ENCODE measurements at regions not wholly inside any gene's neighbourhood (a gene's known extent, or its start where the extent isn't known, plus 50 kb on each side); places are given as distances from the start of the nearest gene placed in this dataset.

DNA sequence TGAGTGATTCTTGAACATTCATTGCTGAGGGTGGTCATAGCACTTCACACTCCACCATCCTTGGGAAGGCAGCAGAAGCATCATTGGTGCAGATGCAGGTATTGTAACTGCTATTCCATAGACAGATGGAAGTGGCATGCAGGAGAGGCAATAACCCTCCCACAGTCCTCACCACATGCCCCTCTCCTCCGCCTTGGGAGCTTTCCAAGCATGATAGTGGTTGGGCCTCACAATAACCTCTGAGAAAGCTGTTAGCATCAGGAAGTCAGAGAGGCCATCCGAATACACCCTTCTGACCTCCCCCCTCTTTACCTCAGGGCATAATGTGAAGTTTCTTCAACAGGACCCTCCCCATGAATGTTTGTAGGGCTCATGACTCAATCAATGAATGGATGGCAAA lies 177.9 kb downstream of the KATNAL1 start:
- DNase-seq: no peak
- Mint-ChIP-seq H3K9me3 (no peaks in the 10 kb centered on the region), H3K4me1 (ENCODE audit: low read depth) (peaks cover 12% of the 10 kb centered on the region), H3K27ac (no peak overlapping the region), H3K27me3 (no peaks in the 10 kb centered on the region), H3K36me3 (ENCODE audit: low read depth) (no peaks in the 10 kb centered on the region), H3K4me3 (no peak overlapping the region)
- no peak for ATAC-seq
- ChIA-PET POLR2A (interaction anchor here (0.6 to 1.0 kb wide), 2 partner anchors 8 to 216 kb away, joined by 3 to 5 read pairs; no protein-coding TSS in a partner anchor), CTCF (interaction anchor here (0.6 to 9.5 kb wide), 4 partner anchors 16 to 207 kb away, joined by 3 to 109 read pairs (median 37); no protein-coding TSS in a partner anchor)
- no peak for TF ChIP-seq CTCF (IDR thresholded peaks at IDR 0.05)
- intact Hi-C loops (cut with micrococcal nuclease): no loop called here

GRCh38 chr13:30128591-30128990 lies 178.8 kb downstream of the KATNAL1 start:
- CTCF ChIA-PET: interaction anchor here (9.5 kb wide), 1 partner anchor 15 kb away, joined by 71 read pairs; no protein-coding TSS in a partner anchor
- Mint-ChIP-seq H3K36me3 (ENCODE audit: low read depth) (no peaks in the 10 kb centered on the region), H3K27ac (no peak overlapping the region), H3K9me3 (no peaks in the 10 kb centered on the region), H3K4me3 (no peak overlapping the region), H3K27me3 (no peaks in the 10 kb centered on the region), H3K4me1 (ENCODE audit: low read depth) (peaks cover 12% of the 10 kb centered on the region)
- DNase-seq (no peak), ATAC-seq (no peak)
- POLR2A ChIA-PET: no interaction called here
- no peak for TF ChIP-seq CTCF (IDR thresholded peaks at IDR 0.05)
- intact Hi-C loops (cut with micrococcal nuclease): no loop called here

GRCh38 chr13:30128095-30128494 lies 179.3 kb downstream of the KATNAL1 start:
- TF ChIP-seq CTCF (IDR thresholded peaks at IDR 0.05): no peak
- ATAC-seq (no peak), DNase-seq (no peak)
- H3K27me3 Mint-ChIP-seq: no peaks in the 10 kb centered on the region
- H3K4me3 Mint-ChIP-seq: no peak overlapping the region
- H3K9me3 Mint-ChIP-seq: no peaks in the 10 kb centered on the region
- H3K27ac Mint-ChIP-seq: no peak overlapping the region
- POLR2A ChIA-PET: interaction anchor here (0.9 kb wide), 1 partner anchor 126 kb away, joined by 3 read pairs; no protein-coding TSS in a partner anchor
- H3K4me1 Mint-ChIP-seq (ENCODE audit: low read depth): peaks cover 10% of the 10 kb centered on the region
- CTCF ChIA-PET: interaction anchor here (9.5 kb wide), 1 partner anchor 14 kb away, joined by 71 read pairs; no protein-coding TSS in a partner anchor
- no peaks in the 10 kb centered on the region for H3K36me3 Mint-ChIP-seq (ENCODE audit: low read depth)
- intact Hi-C loops (cut with micrococcal nuclease): no loop called here

DNA sequence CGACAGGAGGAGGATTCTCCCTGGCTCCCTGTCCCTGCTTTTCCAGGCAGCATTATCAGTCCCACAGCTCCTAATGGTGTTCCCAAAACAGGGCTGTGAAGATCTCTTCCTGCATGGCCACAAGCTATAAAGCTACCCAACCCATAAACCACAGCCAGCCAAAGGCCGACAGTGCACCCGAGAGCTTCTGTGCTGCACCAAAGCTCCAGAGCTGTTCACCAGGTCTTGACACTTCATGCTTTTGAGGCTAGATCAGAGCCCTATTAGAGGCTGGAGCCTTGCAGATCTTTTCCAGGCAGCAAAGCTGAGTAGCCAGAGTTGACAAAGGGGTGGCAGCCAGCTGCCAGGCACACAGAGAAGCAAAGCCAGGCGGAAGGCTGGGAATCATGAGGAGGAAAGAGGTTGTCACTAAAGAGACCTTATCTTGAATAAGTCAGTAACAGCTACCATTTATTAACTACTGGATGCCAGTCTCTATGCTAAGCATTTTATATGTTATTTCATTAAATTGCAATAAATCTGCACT lies 180.4 kb downstream of the KATNAL1 start:
- DNase-seq (no peak), ATAC-seq (no peak)
- H3K9me3 Mint-ChIP-seq: no peaks in the 10 kb centered on the region
- CTCF ChIA-PET: interaction anchor here (0.9 to 9.5 kb wide), 3 partner anchors 13 to 203 kb away, joined by 3 to 71 read pairs (median 7); no protein-coding TSS in a partner anchor
- no peak overlapping the region for H3K4me3 Mint-ChIP-seq
- TF ChIP-seq CTCF (IDR thresholded peaks at IDR 0.05): no peak
- no peak overlapping the region for H3K27ac Mint-ChIP-seq
- POLR2A ChIA-PET: no interaction called here
- no peaks in the 10 kb centered on the region for H3K36me3 Mint-ChIP-seq (ENCODE audit: low read depth)
- intact Hi-C loops (cut with micrococcal nuclease): no loop called here
- H3K27me3 Mint-ChIP-seq: no peaks in the 10 kb centered on the region
- peaks cover 7% of the 10 kb centered on the region for H3K4me1 Mint-ChIP-seq (ENCODE audit: low read depth)

DNA sequence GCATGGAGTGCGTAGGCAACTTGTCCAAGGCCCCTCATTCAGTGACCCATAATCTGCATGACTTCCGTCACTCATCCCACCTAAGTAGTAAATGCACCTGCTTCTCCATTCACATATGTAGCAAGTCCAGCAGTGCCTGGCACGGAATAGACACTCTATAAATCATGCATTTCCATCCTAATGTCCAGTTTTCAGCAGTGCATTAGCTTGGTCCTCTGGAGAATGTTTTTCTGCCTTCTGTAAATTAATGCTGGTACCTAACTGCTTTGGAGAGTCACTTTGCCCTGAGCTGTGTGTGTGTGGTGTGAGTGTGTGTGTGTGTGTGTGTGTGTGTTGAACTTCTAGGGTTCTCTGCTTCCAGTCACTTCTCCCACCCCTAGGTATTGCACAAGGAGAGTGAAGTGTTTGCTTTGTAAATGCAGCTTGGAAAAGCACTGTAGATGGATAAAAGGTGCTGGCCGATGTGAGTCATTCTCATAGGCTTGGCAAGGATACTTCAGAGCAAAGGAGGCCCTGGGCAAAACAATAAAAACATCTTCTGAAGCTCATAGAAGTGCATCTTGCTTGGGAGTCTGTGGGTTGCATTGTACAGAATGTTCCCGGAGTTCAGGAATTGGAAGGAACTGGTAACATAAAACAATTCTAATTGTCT lies 181.8 kb downstream of the KATNAL1 start:
- H3K9me3 Mint-ChIP-seq: no peaks in the 10 kb centered on the region
- ATAC-seq (no peak), DNase-seq (no peak)
- H3K4me3 Mint-ChIP-seq: no peak overlapping the region
- CTCF ChIA-PET: interaction anchor here (1.4 to 9.5 kb wide), 2 partner anchors 12 to 33 kb away, joined by 7 to 71 read pairs; no protein-coding TSS in a partner anchor
- intact Hi-C loops (cut with micrococcal nuclease): no loop called here
- H3K27me3 Mint-ChIP-seq: no peaks in the 10 kb centered on the region
- H3K27ac Mint-ChIP-seq: no peak overlapping the region
- H3K4me1 Mint-ChIP-seq (ENCODE audit: low read depth): peaks cover 19% of the 10 kb centered on the region
- TF ChIP-seq CTCF (IDR thresholded peaks at IDR 0.05): no peak
- POLR2A ChIA-PET: no interaction called here
- H3K36me3 Mint-ChIP-seq (ENCODE audit: low read depth): no peaks in the 10 kb centered on the region

Data from activated CD8-positive, alpha-beta T cell treated with anti-CD3 and anti-CD28 coated beads for 36 hours (primary cell).